ENCODE measurements at regions not wholly inside any gene's neighbourhood (a gene's known extent, or its start where the extent isn't known, plus 50 kb on each side); places are given as distances from the start of the nearest gene placed in this dataset.

- no peak overlapping the region for H3K9ac ChIP-seq (ENCODE audit: low read depth, low read length)
- no peaks in the 10 kb centered on the region for H3K27me3 ChIP-seq (ENCODE audit: control insufficient read depth, insufficient read depth, low read length)
- H3K4me1 ChIP-seq (ENCODE audit: control insufficient read depth, insufficient read depth, low read length), result no peaks in the 10 kb centered on the region
- H3K4me3 ChIP-seq (ENCODE audit: low read depth, low read length), result no peak overlapping the region
- H3K9me3 ChIP-seq (ENCODE audit: control insufficient read depth, insufficient read depth, low read length), result no peaks in the 10 kb centered on the region
- H3K36me3 ChIP-seq (ENCODE audit: control insufficient read depth, insufficient read depth, low read length), result no peaks in the 10 kb centered on the region
- H3K27ac ChIP-seq (ENCODE audit: low read depth, low read length), result no peak overlapping the region
Measured at GRCh38 chr12:24470050-24470449, 478.9 kb downstream of the BCAT1 start.

GRCh38 chr12:24469089-24469488 is 479.8 kb downstream of the BCAT1 start:
- Histone ChIP-seq H3K9me3 (ENCODE audit: control insufficient read depth, insufficient read depth, low read length) (no peaks in the 10 kb centered on the region), H3K4me1 (ENCODE audit: control insufficient read depth, insufficient read depth, low read length) (no peaks in the 10 kb centered on the region), H3K4me3 (ENCODE audit: low read depth, low read length) (no peak overlapping the region), H3K27ac (ENCODE audit: low read depth, low read length) (no peak overlapping the region), H3K27me3 (ENCODE audit: control insufficient read depth, insufficient read depth, low read length) (no peaks in the 10 kb centered on the region), H3K36me3 (ENCODE audit: control insufficient read depth, insufficient read depth, low read length) (no peaks in the 10 kb centered on the region), H3K9ac (ENCODE audit: low read depth, low read length) (no peak overlapping the region)

GRCh38 chr12:24467226-24467625 is 481.7 kb downstream of the BCAT1 start:
- Histone ChIP-seq H3K9me3 (ENCODE audit: control insufficient read depth, insufficient read depth, low read length) (no peaks in the 10 kb centered on the region), H3K4me1 (ENCODE audit: control insufficient read depth, insufficient read depth, low read length) (no peaks in the 10 kb centered on the region), H3K36me3 (ENCODE audit: control insufficient read depth, insufficient read depth, low read length) (no peaks in the 10 kb centered on the region)

GRCh38 chr12:24463375-24463774 is 485.5 kb downstream of the BCAT1 start:
- no peak overlapping the region for H3K27ac ChIP-seq (ENCODE audit: low read depth, low read length)
- H3K9me3 ChIP-seq (ENCODE audit: control insufficient read depth, insufficient read depth, low read length), result no peaks in the 10 kb centered on the region
- no peak overlapping the region for H3K9ac ChIP-seq (ENCODE audit: low read depth, low read length)
- 0 out of 2 replicates have a peak, but pooled peaks cover 4% of the 10 kb centered on the region for H3K4me1 ChIP-seq (ENCODE audit: control insufficient read depth, insufficient read depth, low read length)
- no peaks in the 10 kb centered on the region for H3K27me3 ChIP-seq (ENCODE audit: control insufficient read depth, insufficient read depth, low read length)
- no peaks in the 10 kb centered on the region for H3K36me3 ChIP-seq (ENCODE audit: control insufficient read depth, insufficient read depth, low read length)
- no peak overlapping the region for H3K4me3 ChIP-seq (ENCODE audit: low read depth, low read length)

More at GRCh38 chr12:24467226-24467625, 481.7 kb downstream of the BCAT1 start:
- Histone ChIP-seq H3K27me3 (ENCODE audit: control insufficient read depth, insufficient read depth, low read length) (no peaks in the 10 kb centered on the region), H3K27ac (ENCODE audit: low read depth, low read length) (no peak overlapping the region), H3K9ac (ENCODE audit: low read depth, low read length) (no peak overlapping the region), H3K4me3 (ENCODE audit: low read depth, low read length) (no peak overlapping the region)

- H3K36me3 ChIP-seq (ENCODE audit: control insufficient read depth, insufficient read depth, low read length), result no peaks in the 10 kb centered on the region
- no peak overlapping the region for H3K4me3 ChIP-seq (ENCODE audit: low read depth, low read length)
- H3K27ac ChIP-seq (ENCODE audit: low read depth, low read length), result no peak overlapping the region
- no peaks in the 10 kb centered on the region for H3K27me3 ChIP-seq (ENCODE audit: control insufficient read depth, insufficient read depth, low read length)
- 0 out of 2 replicates have a peak, but pooled peaks cover 4% of the 10 kb centered on the region for H3K4me1 ChIP-seq (ENCODE audit: control insufficient read depth, insufficient read depth, low read length)
- H3K9me3 ChIP-seq (ENCODE audit: control insufficient read depth, insufficient read depth, low read length), result no peaks in the 10 kb centered on the region
- no peak overlapping the region for H3K9ac ChIP-seq (ENCODE audit: low read depth, low read length)
Measured at GRCh38 chr12:24462946-24463345, 486.0 kb downstream of the BCAT1 start.

GRCh38 chr12:24460506-24460905 is 488.4 kb downstream of the BCAT1 start:
- Histone ChIP-seq H3K27ac (ENCODE audit: low read depth, low read length) (no peak overlapping the region), H3K9me3 (ENCODE audit: control insufficient read depth, insufficient read depth, low read length) (no peaks in the 10 kb centered on the region), H3K4me3 (ENCODE audit: low read depth, low read length) (no peak overlapping the region), H3K4me1 (ENCODE audit: control insufficient read depth, insufficient read depth, low read length) (peaks cover 16% of the 10 kb centered on the region), H3K27me3 (ENCODE audit: control insufficient read depth, insufficient read depth, low read length) (no peaks in the 10 kb centered on the region), H3K9ac (ENCODE audit: low read depth, low read length) (no peak overlapping the region), H3K36me3 (ENCODE audit: control insufficient read depth, insufficient read depth, low read length) (no peaks in the 10 kb centered on the region)

GRCh38 chr12:24460099-24460498 is 488.8 kb downstream of the BCAT1 start:
- H3K9me3 ChIP-seq (ENCODE audit: control insufficient read depth, insufficient read depth, low read length), result no peaks in the 10 kb centered on the region
- peaks cover 16% of the 10 kb centered on the region for H3K4me1 ChIP-seq (ENCODE audit: control insufficient read depth, insufficient read depth, low read length)
- no peak overlapping the region for H3K9ac ChIP-seq (ENCODE audit: low read depth, low read length)
- H3K27me3 ChIP-seq (ENCODE audit: control insufficient read depth, insufficient read depth, low read length), result no peaks in the 10 kb centered on the region
- no peak overlapping the region for H3K4me3 ChIP-seq (ENCODE audit: low read depth, low read length)
- no peak overlapping the region for H3K27ac ChIP-seq (ENCODE audit: low read depth, low read length)
- no peaks in the 10 kb centered on the region for H3K36me3 ChIP-seq (ENCODE audit: control insufficient read depth, insufficient read depth, low read length)

- Histone ChIP-seq H3K4me3 (ENCODE audit: low read depth, low read length) (no peak overlapping the region), H3K36me3 (ENCODE audit: control insufficient read depth, insufficient read depth, low read length) (no peaks in the 10 kb centered on the region), H3K9me3 (ENCODE audit: control insufficient read depth, insufficient read depth, low read length) (no peaks in the 10 kb centered on the region), H3K27me3 (ENCODE audit: control insufficient read depth, insufficient read depth, low read length) (no peaks in the 10 kb centered on the region), H3K4me1 (ENCODE audit: control insufficient read depth, insufficient read depth, low read length) (peaks cover 16% of the 10 kb centered on the region), H3K27ac (ENCODE audit: low read depth, low read length) (no peak overlapping the region), H3K9ac (ENCODE audit: low read depth, low read length) (no peak overlapping the region)
Measured at GRCh38 chr12:24455811-24456210, 493.1 kb downstream of the BCAT1 start.

- no peak overlapping the region for H3K4me3 ChIP-seq (ENCODE audit: low read depth, low read length)
- no peaks in the 10 kb centered on the region for H3K27me3 ChIP-seq (ENCODE audit: control insufficient read depth, insufficient read depth, low read length)
Measured at GRCh38 chr12:24447678-24448077, 498.2 kb upstream of the SOX5 start.

GRCh38 chr12:24446287-24446686 is 496.8 kb upstream of the SOX5 start:
- Histone ChIP-seq H3K36me3 (ENCODE audit: control insufficient read depth, insufficient read depth, low read length) (no peaks in the 10 kb centered on the region), H3K9me3 (ENCODE audit: control insufficient read depth, insufficient read depth, low read length) (no peaks in the 10 kb centered on the region), H3K27ac (ENCODE audit: low read depth, low read length) (no peak overlapping the region), H3K27me3 (ENCODE audit: control insufficient read depth, insufficient read depth, low read length) (no peaks in the 10 kb centered on the region), H3K9ac (ENCODE audit: low read depth, low read length) (no peak overlapping the region), H3K4me1 (ENCODE audit: control insufficient read depth, insufficient read depth, low read length) (peaks cover 5% of the 10 kb centered on the region; the same call in 1 of the 2 replicates), H3K4me3 (ENCODE audit: low read depth, low read length) (no peak overlapping the region)

More at GRCh38 chr12:24447678-24448077, 498.2 kb upstream of the SOX5 start:
- no peaks in the 10 kb centered on the region for H3K36me3 ChIP-seq (ENCODE audit: control insufficient read depth, insufficient read depth, low read length)
- no peak overlapping the region for H3K27ac ChIP-seq (ENCODE audit: low read depth, low read length)
- peaks cover 5% of the 10 kb centered on the region; the same call in 1 of the 2 replicates for H3K4me1 ChIP-seq (ENCODE audit: control insufficient read depth, insufficient read depth, low read length)
- H3K9ac ChIP-seq (ENCODE audit: low read depth, low read length), result no peak overlapping the region
- H3K9me3 ChIP-seq (ENCODE audit: control insufficient read depth, insufficient read depth, low read length), result no peaks in the 10 kb centered on the region

- no peaks in the 10 kb centered on the region for H3K27me3 ChIP-seq (ENCODE audit: control insufficient read depth, insufficient read depth, low read length)
- H3K9me3 ChIP-seq (ENCODE audit: control insufficient read depth, insufficient read depth, low read length), result no peaks in the 10 kb centered on the region
- no peaks in the 10 kb centered on the region for H3K36me3 ChIP-seq (ENCODE audit: control insufficient read depth, insufficient read depth, low read length)
- no peak overlapping the region for H3K4me3 ChIP-seq (ENCODE audit: low read depth, low read length)
- H3K9ac ChIP-seq (ENCODE audit: low read depth, low read length), result no peak overlapping the region
- H3K27ac ChIP-seq (ENCODE audit: low read depth, low read length), result no peak overlapping the region
- H3K4me1 ChIP-seq (ENCODE audit: control insufficient read depth, insufficient read depth, low read length), result peaks cover 5% of the 10 kb centered on the region; the same call in 1 of the 2 replicates
Measured at GRCh38 chr12:24444634-24445033, 495.2 kb upstream of the SOX5 start.

- H3K4me3 ChIP-seq (ENCODE audit: low read depth, low read length), result no peak overlapping the region
- H3K4me1 ChIP-seq (ENCODE audit: control insufficient read depth, insufficient read depth, low read length), result peaks cover 4% of the 10 kb centered on the region; the same call in 1 of the 2 replicates
- H3K9me3 ChIP-seq (ENCODE audit: control insufficient read depth, insufficient read depth, low read length), result no peaks in the 10 kb centered on the region
- no peak overlapping the region for H3K9ac ChIP-seq (ENCODE audit: low read depth, low read length)
- H3K36me3 ChIP-seq (ENCODE audit: control insufficient read depth, insufficient read depth, low read length), result no peaks in the 10 kb centered on the region
- H3K27me3 ChIP-seq (ENCODE audit: control insufficient read depth, insufficient read depth, low read length), result no peaks in the 10 kb centered on the region
- H3K27ac ChIP-seq (ENCODE audit: low read depth, low read length), result no peak overlapping the region
Measured at GRCh38 chr12:24441458-24441857, 492.0 kb upstream of the SOX5 start.

Measured in HUES48 (cell line).